Activated naive CD4-positive, alpha-beta T cell treated with anti-CD3 and anti-CD28 coated beads, Interleukin-2, amount 10 ng/mL, durations not matched to agents 7 days and 5 days (primary cell): ENCODE measurements at regions not wholly inside any gene's neighbourhood (a gene's known extent, or its start where the extent isn't known, plus 50 kb on each side); places are given as distances from the start of the nearest gene placed in this dataset.

Experiments used
- CTCF ChIA-PET: fragments of 350-600 bp; sonication (Branson Sonifier 250); formaldehyde crosslinking; loops from one replicate; lab custom pipeline; 2021; ENCODE audit warnings: antibody characterized with exemption; lab: Charles Lee
- DNase-seq: peaks from one replicate; pipeline ENCODE4 v3.0.0-alpha.2; 2020
- H3K27ac Mint-ChIP-seq: one replicate; pipeline ENCODE4 v1.8.0; 2021; ENCODE audit warnings: mild to moderate bottlenecking, moderate library complexity, mixed read lengths
- H3K27me3 Mint-ChIP-seq: one replicate; pipeline ENCODE4 v1.8.0; 2021; ENCODE audit warnings: mild to moderate bottlenecking, mixed read lengths
- H3K36me3 Mint-ChIP-seq: one replicate; pipeline ENCODE4 v1.8.0; 2021; ENCODE audit warnings: mixed read lengths
- H3K4me1 Mint-ChIP-seq: one replicate; pipeline ENCODE4 v1.8.0; 2021; ENCODE audit warnings: mixed read lengths
- H3K4me3 Mint-ChIP-seq: one replicate; pipeline ENCODE4 v1.8.0; 2021; ENCODE audit warnings: mild to moderate bottlenecking, moderate library complexity, mixed read lengths
- H3K9me3 Mint-ChIP-seq: one replicate; pipeline ENCODE4 v1.8.0; 2021; ENCODE audit warnings: mixed read lengths

DNA sequence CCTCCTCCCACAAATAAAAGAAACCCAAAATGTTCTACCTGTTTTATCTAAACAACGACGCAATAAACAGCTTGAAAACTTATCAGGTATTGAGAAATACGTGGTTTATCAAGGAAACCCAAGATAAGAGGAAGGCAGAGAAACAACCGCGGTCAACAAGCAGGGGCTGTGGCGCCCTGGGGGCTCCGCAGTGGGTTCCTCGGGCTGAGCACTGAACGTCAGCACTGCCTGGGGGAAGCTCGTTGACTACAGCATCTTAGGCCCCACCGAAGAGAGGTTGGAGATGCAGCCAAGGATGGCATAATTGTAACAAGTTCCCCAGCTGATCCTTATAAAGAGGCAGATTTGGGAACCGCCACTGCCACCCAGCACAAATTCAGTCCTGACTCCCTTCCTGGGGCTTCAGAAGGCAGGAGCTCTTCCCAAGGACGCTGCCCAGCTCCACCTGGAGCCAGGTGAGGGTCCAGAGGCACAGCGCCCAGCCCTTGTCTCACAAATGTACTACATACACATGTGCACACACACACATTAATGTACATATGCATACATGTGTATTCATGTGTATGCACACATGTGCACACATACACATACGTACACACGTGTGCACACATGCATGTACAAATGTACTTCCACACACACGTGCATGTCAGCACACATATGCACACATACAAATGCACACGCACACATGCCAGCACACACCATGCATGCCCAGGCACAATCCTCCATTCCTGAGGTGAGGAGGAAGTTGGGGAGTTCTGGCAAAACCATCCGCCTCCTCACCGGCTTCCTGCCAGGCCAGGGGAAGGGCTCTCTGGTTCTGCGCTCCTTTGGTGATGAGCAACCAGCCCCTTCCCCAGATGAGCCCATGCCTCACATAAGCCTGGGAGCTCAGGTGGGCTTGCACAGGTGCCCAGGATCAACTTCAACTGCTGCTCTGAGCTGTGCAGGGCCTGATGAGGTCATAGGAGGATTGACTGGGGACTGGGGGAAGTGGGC lies 251.1 kb downstream of the NPHP4 start:
- no peak overlapping the region for H3K27ac Mint-ChIP-seq
- H3K9me3 Mint-ChIP-seq = peaks cover 2% of the 10 kb centered on the region
- CTCF ChIA-PET = interaction anchor here (1.8 kb wide), 1 partner anchor 231 kb away, joined by 4 read pairs; no protein-coding TSS in a partner anchor
- no peaks in the 10 kb centered on the region for H3K4me1 Mint-ChIP-seq
- H3K27me3 Mint-ChIP-seq = peaks cover 10% of the 10 kb centered on the region
- DNase-seq = no peak
- no peaks in the 10 kb centered on the region for H3K36me3 Mint-ChIP-seq
- no peak overlapping the region for H3K4me3 Mint-ChIP-seq

DNA sequence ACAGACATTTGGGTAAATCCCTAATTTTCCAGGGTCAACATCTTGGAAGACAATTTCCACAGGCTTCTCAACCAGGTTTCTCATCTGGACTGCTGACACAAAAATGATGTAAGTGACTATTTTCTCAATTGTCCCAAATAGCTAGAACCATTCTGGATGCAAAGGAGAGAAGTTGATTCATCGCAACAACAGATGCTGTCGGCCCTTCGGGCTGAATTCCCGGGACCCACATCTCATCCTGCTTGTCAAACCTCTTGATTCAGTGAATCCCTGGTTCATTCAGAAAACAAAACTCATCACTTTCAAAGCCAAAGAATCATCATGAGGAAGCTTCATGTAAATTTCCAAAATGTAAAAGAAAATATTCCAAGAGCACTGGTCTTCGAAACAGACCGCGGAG lies 251.8 kb downstream of the NPHP4 start:
- no peaks in the 10 kb centered on the region for H3K4me1 Mint-ChIP-seq
- DNase-seq = no peak
- H3K9me3 Mint-ChIP-seq = peaks cover 2% of the 10 kb centered on the region
- H3K36me3 Mint-ChIP-seq = no peaks in the 10 kb centered on the region
- peaks cover 5% of the 10 kb centered on the region for H3K27me3 Mint-ChIP-seq
- no peak overlapping the region for H3K4me3 Mint-ChIP-seq
- CTCF ChIA-PET = no interaction called here
- no peak overlapping the region for H3K27ac Mint-ChIP-seq

DNA sequence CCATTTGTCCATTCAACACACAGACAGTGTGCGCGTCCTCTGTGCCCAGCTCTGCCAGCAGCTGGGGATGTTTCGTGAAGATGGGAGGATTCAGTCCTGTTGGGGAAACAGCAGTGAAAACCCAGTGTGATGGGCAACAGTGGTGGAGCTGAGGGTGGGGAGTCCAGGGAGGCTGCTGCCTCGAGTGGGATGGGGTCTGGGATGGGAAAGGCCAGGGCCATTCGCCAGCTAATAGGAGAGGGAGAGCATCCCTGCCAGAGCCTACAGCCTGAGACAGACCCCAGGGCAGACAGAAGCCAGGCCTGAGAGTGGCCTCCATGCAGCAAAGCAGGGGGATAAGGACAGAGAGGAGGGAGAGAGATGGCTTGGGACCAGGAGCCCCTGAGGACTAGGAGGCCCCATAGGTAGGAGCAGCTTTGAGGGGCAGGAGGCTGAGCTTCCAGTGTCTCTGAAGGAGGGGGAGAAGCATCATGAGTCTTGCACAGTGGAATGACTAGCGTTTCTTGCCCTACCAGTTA lies 252.6 kb downstream of the NPHP4 start:
- no peaks in the 10 kb centered on the region for H3K4me1 Mint-ChIP-seq
- no peak overlapping the region for H3K27ac Mint-ChIP-seq
- CTCF ChIA-PET = no interaction called here
- H3K4me3 Mint-ChIP-seq = no peak overlapping the region
- H3K9me3 Mint-ChIP-seq = peaks cover 2% of the 10 kb centered on the region
- H3K27me3 Mint-ChIP-seq = peaks cover 4% of the 10 kb centered on the region
- DNase-seq = no peak
- no peaks in the 10 kb centered on the region for H3K36me3 Mint-ChIP-seq

DNA sequence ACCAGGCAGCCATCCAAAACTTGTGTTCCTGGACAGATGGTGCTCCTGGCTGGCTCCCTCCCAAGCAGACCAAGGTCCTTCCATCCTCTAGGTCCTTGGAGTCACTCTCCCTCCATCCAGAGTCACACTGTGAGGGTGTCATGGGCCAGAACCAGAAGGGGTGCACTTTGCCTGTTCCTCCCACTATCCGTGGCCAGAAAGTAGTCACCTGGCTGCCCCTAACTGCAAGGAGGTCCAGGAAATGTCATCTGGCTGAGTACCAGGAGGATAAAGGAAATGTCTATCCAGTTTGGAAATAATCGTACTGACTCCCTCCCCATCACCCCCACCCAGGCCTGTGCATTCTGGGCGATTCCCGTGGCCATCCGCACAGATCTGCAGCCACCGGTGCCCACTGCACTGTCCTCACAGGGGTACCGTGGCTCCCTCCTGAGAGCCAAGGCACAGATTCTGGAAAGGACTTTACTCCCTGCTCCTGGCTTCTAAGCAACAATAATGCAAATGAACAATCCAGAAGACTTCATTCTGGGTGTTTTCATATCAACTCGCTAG lies 253.2 kb downstream of the NPHP4 start:
- H3K4me1 Mint-ChIP-seq = no peaks in the 10 kb centered on the region
- H3K36me3 Mint-ChIP-seq = no peaks in the 10 kb centered on the region
- H3K4me3 Mint-ChIP-seq = no peak overlapping the region
- CTCF ChIA-PET = no interaction called here
- DNase-seq = no peak
- peaks cover 4% of the 10 kb centered on the region for H3K27me3 Mint-ChIP-seq
- no peak overlapping the region for H3K27ac Mint-ChIP-seq
- peaks cover 2% of the 10 kb centered on the region for H3K9me3 Mint-ChIP-seq

GRCh38 chr1:5737081-5737480 lies 255.1 kb downstream of the NPHP4 start:
- Mint-ChIP-seq H3K36me3 (no peaks in the 10 kb centered on the region), H3K9me3 (peaks cover 2% of the 10 kb centered on the region), H3K4me3 (no peak overlapping the region), H3K27me3 (peaks cover 4% of the 10 kb centered on the region), H3K4me1 (no peaks in the 10 kb centered on the region), H3K27ac (no peak overlapping the region)
- DNase-seq = no peak
- CTCF ChIA-PET = interaction anchor here (0.7 kb wide), 1 partner anchor 23 kb away, joined by 3 read pairs; no protein-coding TSS in a partner anchor

- DNase-seq = no peak
Measured at GRCh38 chr1:5734996-5735395, 257.2 kb downstream of the NPHP4 start.

GRCh38 chr1:5734414-5734813 lies 257.8 kb downstream of the NPHP4 start:
- CTCF ChIA-PET = no interaction called here
- Mint-ChIP-seq H3K4me3 (no peak overlapping the region), H3K27me3 (peaks cover 9% of the 10 kb centered on the region), H3K27ac (no peak overlapping the region), H3K9me3 (peaks cover 2% of the 10 kb centered on the region), H3K36me3 (no peaks in the 10 kb centered on the region), H3K4me1 (no peaks in the 10 kb centered on the region)
- no peak for DNase-seq

More at GRCh38 chr1:5734996-5735395, 257.2 kb downstream of the NPHP4 start:
- Mint-ChIP-seq H3K27me3 (peaks cover 8% of the 10 kb centered on the region), H3K9me3 (peaks cover 2% of the 10 kb centered on the region), H3K4me3 (no peak overlapping the region), H3K4me1 (no peaks in the 10 kb centered on the region), H3K27ac (no peak overlapping the region), H3K36me3 (no peaks in the 10 kb centered on the region)
- CTCF ChIA-PET = no interaction called here

- Mint-ChIP-seq H3K27me3 (peaks cover 10% of the 10 kb centered on the region), H3K4me3 (no peak overlapping the region), H3K36me3 (no peaks in the 10 kb centered on the region), H3K27ac (no peak overlapping the region), H3K4me1 (no peaks in the 10 kb centered on the region), H3K9me3 (peaks cover 2% of the 10 kb centered on the region)
- no peak for DNase-seq
- CTCF ChIA-PET = no interaction called here
Measured at GRCh38 chr1:5733596-5733995, 258.6 kb downstream of the NPHP4 start.

GRCh38 chr1:5731110-5731423 lies 261.2 kb downstream of the NPHP4 start:
- peaks cover 10% of the 10 kb centered on the region for H3K27me3 Mint-ChIP-seq
- DNase-seq = no peak
- no peak overlapping the region for H3K27ac Mint-ChIP-seq
- H3K4me1 Mint-ChIP-seq = no peaks in the 10 kb centered on the region
- no peak overlapping the region for H3K4me3 Mint-ChIP-seq
- no peaks in the 10 kb centered on the region for H3K36me3 Mint-ChIP-seq
- CTCF ChIA-PET = no interaction called here
- no peaks in the 10 kb centered on the region for H3K9me3 Mint-ChIP-seq

GRCh38 chr1:5730272-5731109 lies 261.7 kb downstream of the NPHP4 start:
- Mint-ChIP-seq H3K36me3 (no peaks in the 10 kb centered on the region), H3K27me3 (peaks cover 10% of the 10 kb centered on the region), H3K9me3 (no peaks in the 10 kb centered on the region), H3K4me3 (no peak overlapping the region), H3K4me1 (no peaks in the 10 kb centered on the region), H3K27ac (no peak overlapping the region)
- CTCF ChIA-PET = no interaction called here
- no peak for DNase-seq

DNA sequence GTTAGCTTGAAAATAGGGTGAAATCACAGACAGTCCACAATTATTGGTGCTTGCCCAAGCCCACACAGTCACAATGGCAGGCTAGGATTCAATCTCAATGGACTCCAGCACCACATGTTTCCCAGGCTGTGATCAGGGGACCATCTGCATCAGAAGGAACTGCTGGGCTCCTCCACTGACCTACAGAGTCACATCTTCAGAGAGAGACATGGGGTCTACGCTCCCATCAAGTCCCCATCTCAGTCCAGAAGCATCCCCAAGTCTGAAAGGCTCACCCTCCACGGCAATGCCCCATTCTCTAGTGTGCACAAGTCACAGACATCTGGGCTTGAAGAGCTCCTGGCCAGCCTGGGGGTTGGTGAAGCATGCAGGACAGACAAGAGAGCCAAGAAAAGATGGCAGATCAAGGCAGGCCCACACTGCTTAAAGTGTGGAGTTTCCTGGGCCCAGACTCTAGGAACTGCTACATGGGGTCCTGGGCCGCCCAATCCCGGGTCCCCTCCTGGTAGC lies 262.5 kb downstream of the NPHP4 start:
- H3K4me1 Mint-ChIP-seq = no peaks in the 10 kb centered on the region
- H3K9me3 Mint-ChIP-seq = no peaks in the 10 kb centered on the region
- H3K27me3 Mint-ChIP-seq = peaks cover 10% of the 10 kb centered on the region
- no peak overlapping the region for H3K4me3 Mint-ChIP-seq
- no peaks in the 10 kb centered on the region for H3K36me3 Mint-ChIP-seq
- CTCF ChIA-PET = no interaction called here
- H3K27ac Mint-ChIP-seq = no peak overlapping the region
- DNase-seq = no peak

DNA sequence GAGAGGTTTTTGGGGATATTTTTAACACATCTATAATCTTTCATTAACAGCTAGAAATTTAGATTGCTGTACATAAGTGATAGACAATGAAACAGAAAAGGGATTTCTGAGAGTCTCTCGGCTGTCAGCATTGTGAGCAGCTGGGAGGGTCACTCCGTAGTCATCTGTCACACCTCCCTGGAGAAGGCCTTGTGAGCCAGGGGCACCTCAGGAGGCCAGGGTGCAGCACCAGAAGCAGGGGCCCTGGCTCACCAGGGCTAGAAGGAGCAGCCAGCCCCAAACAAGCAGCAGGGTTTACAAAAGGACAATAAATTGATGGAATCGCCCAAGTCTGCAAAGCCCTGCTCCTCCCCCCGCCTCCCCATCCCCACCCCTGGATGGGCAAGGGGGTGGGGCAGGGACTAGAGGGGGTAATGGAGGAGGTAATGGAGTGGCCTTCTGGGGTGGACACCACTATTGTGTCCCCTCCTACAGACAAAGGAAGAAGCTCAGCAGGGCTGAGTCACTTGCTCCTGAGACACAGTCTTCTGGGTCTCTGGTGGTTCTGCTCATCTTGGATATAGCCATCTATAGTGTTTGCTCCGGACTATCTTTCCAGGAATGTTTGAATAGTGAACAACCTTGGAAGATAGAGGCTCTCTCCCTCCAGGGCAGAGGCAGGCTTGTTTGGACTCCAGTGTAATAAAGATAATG lies 263.4 kb downstream of the NPHP4 start:
- CTCF ChIA-PET = no interaction called here
- Mint-ChIP-seq H3K27me3 (peaks cover 10% of the 10 kb centered on the region), H3K4me1 (no peaks in the 10 kb centered on the region), H3K9me3 (no peaks in the 10 kb centered on the region), H3K27ac (no peak overlapping the region), H3K4me3 (no peak overlapping the region), H3K36me3 (no peaks in the 10 kb centered on the region)
- no peak for DNase-seq

- no peaks in the 10 kb centered on the region for H3K36me3 Mint-ChIP-seq
- CTCF ChIA-PET = no interaction called here
- no peak for DNase-seq
- H3K4me3 Mint-ChIP-seq = no peak overlapping the region
- peaks cover 10% of the 10 kb centered on the region for H3K27me3 Mint-ChIP-seq
- H3K27ac Mint-ChIP-seq = no peak overlapping the region
- H3K9me3 Mint-ChIP-seq = no peaks in the 10 kb centered on the region
- no peaks in the 10 kb centered on the region for H3K4me1 Mint-ChIP-seq
Measured at GRCh38 chr1:5727871-5728643, 264.2 kb downstream of the NPHP4 start.
